ENCODE measurements at regions not wholly inside any gene's neighbourhood (a gene's known extent, or its start where the extent isn't known, plus 50 kb on each side); places are given as distances from the start of the nearest gene placed in this dataset.
A peak's percentile ranks its signal among the peaks of the same experiment; 100 is the strongest.

DNA sequence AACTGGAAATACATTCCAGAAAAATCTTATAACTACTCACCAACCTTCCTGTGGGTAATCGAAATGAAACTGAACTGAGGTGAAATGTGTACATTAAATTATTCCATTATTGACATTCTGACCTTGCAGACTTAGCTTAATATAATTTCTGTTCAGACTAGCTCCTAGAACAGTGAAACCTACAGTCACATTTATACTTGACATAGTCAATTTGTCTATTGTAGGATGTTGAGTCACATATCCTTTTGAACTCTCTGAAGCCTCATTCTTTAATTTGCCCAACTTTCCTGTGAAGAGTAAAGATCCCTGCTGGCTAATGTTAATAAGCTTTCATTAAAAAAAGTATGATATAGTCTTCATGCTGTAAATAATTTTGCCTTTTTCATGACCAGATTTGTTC, 92.0 kb upstream of the SCEL start:
- H3K27ac ChIP-seq = no peak overlapping the region
- TF ChIP-seq CTCF (conservative IDR thresholded peaks at IDR 0.05) (no peak), ZFX (IDR thresholded peaks at IDR 0.05) (no peak)

DNA sequence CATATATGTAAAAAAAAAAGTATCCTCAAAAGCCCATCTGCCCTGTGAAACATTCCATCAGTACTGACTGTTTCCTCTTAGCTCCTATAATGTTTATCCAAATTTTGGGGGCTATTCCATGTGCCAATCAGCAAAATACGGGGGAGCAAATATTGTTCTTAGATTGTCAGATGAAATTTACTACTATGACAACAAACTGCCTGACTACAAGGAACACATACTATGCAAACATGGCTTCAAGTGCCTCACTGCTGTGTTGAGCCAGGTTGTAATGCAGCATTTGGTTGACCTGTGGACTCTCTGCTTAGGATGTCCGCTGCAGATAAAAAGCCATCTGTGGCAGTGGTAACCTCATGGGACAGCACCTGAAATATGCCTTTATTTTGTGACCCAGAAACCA, 98.2 kb upstream of the SCEL start:
- TF ChIP-seq ZFX (IDR thresholded peaks at IDR 0.05) (no peak), CTCF (conservative IDR thresholded peaks at IDR 0.05) (no peak)
- H3K27ac ChIP-seq = no peak overlapping the region

GRCh38 chr13:77434289-77434688, 101.2 kb upstream of the SCEL start:
- TF ChIP-seq CTCF (conservative IDR thresholded peaks at IDR 0.05) = no peak
- TF ChIP-seq ZFX (IDR thresholded peaks at IDR 0.05) = no peak
- no peak overlapping the region for H3K27ac ChIP-seq

GRCh38 chr13:77431449-77431848, 104.1 kb upstream of the SCEL start:
- TF ChIP-seq CTCF (conservative IDR thresholded peaks at IDR 0.05) (no peak), ZFX (IDR thresholded peaks at IDR 0.05) (no peak)
- no peak overlapping the region for H3K27ac ChIP-seq

DNA sequence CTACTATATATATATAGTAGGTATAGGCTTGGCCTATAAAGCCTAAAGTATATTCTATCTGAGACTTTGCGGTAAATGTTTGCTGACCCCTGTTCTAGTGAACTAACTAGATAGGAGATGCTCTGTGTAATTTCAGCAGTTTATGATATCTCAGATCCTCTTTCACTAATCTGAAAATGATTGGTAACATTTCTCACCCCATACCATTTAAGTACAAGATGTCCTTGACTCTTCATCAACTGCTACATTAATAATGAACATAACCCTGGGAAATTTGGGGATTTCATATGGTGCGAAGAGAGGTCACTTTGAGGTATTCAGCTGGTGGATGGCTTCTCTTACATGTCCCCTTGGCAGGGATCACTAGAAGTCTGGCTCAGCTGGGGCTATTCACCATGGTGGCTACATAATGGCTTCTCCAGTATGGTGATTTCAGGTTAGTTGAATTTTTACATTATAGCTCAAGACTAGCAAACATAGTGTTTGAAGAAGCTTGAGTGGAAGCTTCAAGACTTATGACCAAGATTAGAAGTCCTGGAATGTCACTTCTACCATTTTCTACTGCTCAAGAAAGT, 103.6 kb upstream of the MYCBP2 start:
- TF ChIP-seq ZFX (IDR thresholded peaks at IDR 0.05) = no peak
- no peak for TF ChIP-seq CTCF (conservative IDR thresholded peaks at IDR 0.05)
- no peak overlapping the region; the same call in 1 of the 2 replicates for H3K27ac ChIP-seq

- peak overlapping the region; percentile 50; the same call in 1 of the 2 replicates for H3K27ac ChIP-seq
- TF ChIP-seq ZFX (IDR thresholded peaks at IDR 0.05) (no peak), CTCF (conservative IDR thresholded peaks at IDR 0.05) (no peak)
Measured at GRCh38 chr13:77429320-77430142, 102.6 kb upstream of the MYCBP2 start.

GRCh38 chr13:77425705-77426104, 98.8 kb upstream of the MYCBP2 start:
- TF ChIP-seq ZFX (IDR thresholded peaks at IDR 0.05) (no peak), CTCF (conservative IDR thresholded peaks at IDR 0.05) (0 out of 2 replicates have a peak, but pooled peaks have one; percentile 2)

More at GRCh38 chr13:77425705-77426104, 98.8 kb upstream of the MYCBP2 start:
- no peak overlapping the region for H3K27ac ChIP-seq

Measured in C4-2B (cell line).